AG04450 (cell line): ENCODE measurements at regions not wholly inside any gene's neighbourhood (a gene's known extent, or its start where the extent isn't known, plus 50 kb on each side); places are given as distances from the start of the nearest gene placed in this dataset.
A peak's percentile ranks its signal among the peaks of the same experiment; 100 is the strongest.

Experiments used
- CTCF ChIA-PET: fragments of 300-600, 350-600 bp; formaldehyde crosslinking; extraction: SDS; loops from one replicate; lab custom pipeline; 2022; ENCODE audit warnings: antibody characterized with exemption, inconsistent platforms; lab: Charles Lee
- POLR2A ChIA-PET: fragments of 350-600 bp; formaldehyde crosslinking; extraction: SDS; loops from one replicate; lab custom pipeline; 2021; ENCODE audit warnings: antibody characterized with exemption, inconsistent platforms; lab: Yijun Ruan, JAX
- DNase-seq: peaks from one replicate; pipeline ENCODE4 v3.0.0-alpha.2; 2011; ENCODE audit warnings: low read depth, low spot score
- H3K27ac ChIP-seq: one replicate; pipeline ENCODE4 v1.5.1; 2012; ENCODE audit warnings: low read depth, low read length, control low read depth
- H3K27me3 ChIP-seq: one replicate; pipeline ENCODE4 v1.6.0; 2012; ENCODE audit warnings: low read length; ENCODE audit not compliant: control insufficient read depth, insufficient read depth
- H3K4me3 ChIP-seq: 2 replicates; pipeline ENCODE4 v1.5.1; 2011; ENCODE audit warnings: mild to moderate bottlenecking, low read depth, low read length, control low read depth
- H3K9me3 ChIP-seq: 2 replicates; pipeline ENCODE4 v1.5.1; 2012; ENCODE audit warnings: low read length; ENCODE audit not compliant: control insufficient read depth, insufficient read depth
- CTCF ChIP-seq: IDR thresholded peaks from 2 replicates; pipeline ENCODE4 v1.5.1; 2011; ENCODE audit warnings: low read depth, low read length, control low read depth, inconsistent platforms

- CTCF ChIA-PET, result no interaction called here
- no peak overlapping the region for H3K4me3 ChIP-seq
- 0 out of 2 replicates have a peak, but pooled peaks have one; percentile 6 for TF ChIP-seq CTCF
- POLR2A ChIA-PET, result no interaction called here
- no peaks in the 10 kb centered on the region for H3K9me3 ChIP-seq
- DNase-seq, result no peak
- H3K27ac ChIP-seq, result no peak overlapping the region
- H3K27me3 ChIP-seq, result peaks cover 6% of the 10 kb centered on the region
Observed at GRCh38 chr5:159667286-159667685, 249.0 kb upstream of the ADRA1B start.

DNA sequence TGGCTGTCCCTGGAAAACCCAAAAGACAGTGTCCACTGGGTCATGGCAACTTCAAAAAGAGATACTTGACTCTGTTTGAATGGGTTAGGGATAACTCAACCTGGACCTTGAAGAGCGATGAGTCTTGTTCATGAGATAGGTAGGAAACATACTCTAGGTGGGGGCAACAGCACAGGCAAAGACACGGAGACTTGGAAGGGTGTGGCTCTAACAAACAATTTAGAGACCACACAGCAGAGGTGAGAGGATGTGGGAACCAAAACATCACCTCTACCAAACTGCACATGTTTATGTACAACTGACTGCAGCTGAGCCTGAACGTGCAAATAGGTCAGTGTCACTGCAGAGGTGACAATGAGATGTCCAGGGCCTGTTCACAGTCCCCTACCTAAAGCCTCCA is 247.7 kb upstream of the ADRA1B start:
- Histone ChIP-seq H3K27ac (no peak overlapping the region), H3K4me3 (no peak overlapping the region), H3K27me3 (peaks cover 6% of the 10 kb centered on the region), H3K9me3 (no peaks in the 10 kb centered on the region)
- CTCF ChIA-PET, result no interaction called here
- DNase-seq, result no peak
- TF ChIP-seq CTCF, result no peak
- POLR2A ChIA-PET, result no interaction called here

- H3K27me3 ChIP-seq, result peaks cover 6% of the 10 kb centered on the region
- H3K4me3 ChIP-seq, result no peak overlapping the region
- no peak overlapping the region for H3K27ac ChIP-seq
- TF ChIP-seq CTCF, result no peak
- no peak for DNase-seq
- no peaks in the 10 kb centered on the region for H3K9me3 ChIP-seq
- CTCF ChIA-PET, result no interaction called here
- POLR2A ChIA-PET, result no interaction called here
Observed at GRCh38 chr5:159669559-159669958, 246.7 kb upstream of the ADRA1B start.

DNA sequence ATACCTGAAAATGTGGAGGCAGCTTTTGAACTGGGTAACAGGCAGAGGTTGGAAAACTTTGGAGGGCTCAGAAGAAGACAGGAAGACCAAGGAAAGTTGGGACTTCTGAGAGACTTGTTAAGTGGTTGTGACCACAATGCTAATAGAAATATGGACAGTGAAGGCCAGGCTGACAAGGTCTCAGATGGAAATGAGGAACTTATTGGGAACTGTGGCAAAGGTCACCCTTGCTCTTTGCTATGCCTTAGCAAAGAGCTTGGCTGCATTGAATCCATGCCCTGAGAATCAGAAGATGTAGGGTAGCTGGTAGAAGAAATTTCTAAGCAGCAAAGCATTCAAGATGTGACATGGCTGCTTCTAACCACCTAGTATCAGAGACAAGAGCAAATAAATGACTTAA is 244.4 kb upstream of the ADRA1B start:
- Histone ChIP-seq H3K9me3 (no peaks in the 10 kb centered on the region), H3K27ac (no peak overlapping the region), H3K4me3 (no peak overlapping the region), H3K27me3 (peaks cover 6% of the 10 kb centered on the region)
- TF ChIP-seq CTCF, result no peak
- ChIA-PET POLR2A (no interaction called here), CTCF (no interaction called here)
- no peak for DNase-seq

DNA sequence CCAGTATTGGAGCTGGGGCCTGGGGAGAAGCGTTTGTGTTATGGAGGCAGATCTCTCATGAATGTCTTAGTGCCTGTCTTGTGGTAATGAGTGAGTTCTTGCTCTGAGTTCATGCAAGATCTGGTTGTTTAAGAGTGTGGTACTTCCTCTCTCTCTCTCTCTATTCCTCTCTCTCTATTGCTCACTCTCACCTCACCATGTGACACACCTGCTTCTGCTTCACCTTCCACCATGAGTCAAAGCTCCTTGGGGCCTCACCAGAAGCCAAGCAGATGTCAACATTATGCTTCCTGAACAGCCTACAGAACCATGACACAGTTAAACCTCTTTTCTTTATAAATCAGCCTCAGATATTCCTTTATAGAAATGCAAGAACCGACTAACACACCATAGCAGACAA is 242.7 kb upstream of the ADRA1B start:
- H3K9me3 ChIP-seq, result no peaks in the 10 kb centered on the region
- TF ChIP-seq CTCF, result no peak
- no peak overlapping the region for H3K4me3 ChIP-seq
- CTCF ChIA-PET, result no interaction called here
- no peak for DNase-seq
- POLR2A ChIA-PET, result no interaction called here
- peaks cover 3% of the 10 kb centered on the region for H3K27me3 ChIP-seq
- no peak overlapping the region for H3K27ac ChIP-seq
